ENCODE measurements at regions not wholly inside any gene's neighbourhood (a gene's known extent, or its start where the extent isn't known, plus 50 kb on each side); places are given as distances from the start of the nearest gene placed in this dataset.
A peak's percentile ranks its signal among the peaks of the same experiment; 100 is the strongest.
"Not testable (repeated sequence)": the region's sequence is repeated elsewhere in the genome, so short reads cannot be mapped to it uniquely, and the experiment has no call there.

DNA sequence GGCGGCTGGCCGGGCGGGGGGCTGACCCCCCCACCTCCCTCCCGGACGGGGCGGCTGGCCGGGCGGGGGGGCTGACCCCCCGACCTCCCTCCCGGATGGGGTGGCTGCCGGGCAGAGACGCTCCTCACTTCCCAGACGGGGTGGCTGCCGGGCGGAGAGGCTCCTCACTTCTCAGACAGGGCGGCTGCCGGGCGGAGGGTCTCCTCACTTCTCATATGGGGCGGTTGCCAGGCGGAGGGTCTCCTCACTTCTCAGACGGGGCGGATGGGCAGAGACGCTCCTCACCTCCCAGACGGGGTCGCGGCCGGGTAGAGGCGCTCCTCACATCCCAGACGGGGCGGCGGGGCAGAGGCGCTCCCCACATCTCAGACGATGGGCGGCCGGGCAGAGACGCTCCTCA is 1025.2 kb upstream of the SEMA6A start:
- H3K4me3 ChIP-seq (ENCODE audit: low read length in 2 of 2); H3K14ac ChIP-seq (ENCODE audit: low read length); H2BK120ac ChIP-seq (ENCODE audit: low read depth, low read length); H2AK5ac ChIP-seq (ENCODE audit: low read depth, low read length); H2AFZ ChIP-seq (ENCODE audit: low read length); H3K27me3 ChIP-seq (ENCODE audit: control insufficient read depth in 3 of 3, insufficient read depth in 3 of 3, low read depth in 1 of 3, low read length in 3 of 3); H3K4me1 ChIP-seq (ENCODE audit: control insufficient read depth in 2 of 2, insufficient read depth in 1 of 2, low read depth in 1 of 2, low read length in 2 of 2); H3K9ac ChIP-seq (ENCODE audit: low read depth, low read length, poor library complexity); H3K9me3 ChIP-seq (replicated peaks in 1 of 2; ENCODE audit: control insufficient read depth in 2 of 2, insufficient read depth in 1 of 2, low read depth in 1 of 2, low read length in 2 of 2); DNase-seq (ENCODE audit: low spot score); H4K8ac ChIP-seq (ENCODE audit: low read depth, low read length); H3K79me1 ChIP-seq (ENCODE audit: low read depth, low read length); H2BK15ac ChIP-seq (ENCODE audit: low read length); H3K23ac ChIP-seq (ENCODE audit: low read depth, low read length, poor library complexity); H3K18ac ChIP-seq (ENCODE audit: low read length); H4K91ac ChIP-seq (ENCODE audit: low read depth, low read length, poor library complexity); H3K4me2 ChIP-seq (ENCODE audit: insufficient read depth, low read length, poor library complexity, severe bottlenecking); H2BK5ac ChIP-seq (ENCODE audit: low read length); H3K27ac ChIP-seq (replicated peaks; ENCODE audit: low read length); H3K36me3 ChIP-seq (replicated peaks in 1 of 2; ENCODE audit: control insufficient read depth in 2 of 2, insufficient read depth in 2 of 2, low read length in 2 of 2); H2BK12ac ChIP-seq (ENCODE audit: low read length); H3K4ac ChIP-seq (ENCODE audit: low read length): not testable (repeated sequence)
- no CpG with 5 or more reads among the region's 36 CpGs for WGBS, 2 donors (ENCODE audit: extremely low coverage in 2 of 2, insufficient read length in 2 of 2, insufficient replicate concordance in 1 of 2)

DNA sequence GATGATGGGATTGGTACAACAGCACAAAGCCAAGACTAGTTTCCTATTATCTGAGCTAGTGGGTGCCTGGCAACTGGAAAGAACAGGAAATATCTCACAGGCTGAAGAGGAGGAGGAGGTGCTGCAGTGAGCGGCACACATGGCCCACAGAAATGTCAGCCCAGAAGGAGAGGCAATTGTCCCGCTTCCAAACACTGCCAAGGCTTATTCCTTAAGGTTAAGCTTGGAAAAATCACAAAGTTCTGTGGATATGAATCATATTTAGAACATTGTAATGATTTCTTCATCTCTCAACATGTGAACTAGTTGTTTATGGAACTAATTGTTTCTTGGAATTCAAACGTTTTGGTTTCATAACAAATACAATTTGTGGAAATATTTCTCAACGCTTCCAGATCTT is 1019.5 kb upstream of the SEMA6A start:
- DNase-seq (ENCODE audit: low spot score): no peak

GRCh38 chr5:117590944-117591343 is 1016.3 kb upstream of the SEMA6A start:
- Histone ChIP-seq H2BK12ac (ENCODE audit: low read length) (no peak overlapping the region), H3K18ac (ENCODE audit: low read length) (no peak overlapping the region), H3K9me3 (replicated peaks in 1 of 2; ENCODE audit: control insufficient read depth in 2 of 2, insufficient read depth in 1 of 2, low read depth in 1 of 2, low read length in 2 of 2) (no peaks in the 10 kb centered on the region), H3K27ac (replicated peaks; ENCODE audit: low read length) (no peak overlapping the region), H3K14ac (ENCODE audit: low read length) (no peak overlapping the region), H3K4me3 (ENCODE audit: low read length in 2 of 2) (no peak overlapping the region), H3K23ac (ENCODE audit: low read depth, low read length, poor library complexity) (no peak overlapping the region), H2AFZ (ENCODE audit: low read length) (no peak overlapping the region), H3K27me3 (ENCODE audit: control insufficient read depth in 3 of 3, insufficient read depth in 3 of 3, low read depth in 1 of 3, low read length in 3 of 3) (no peaks in the 10 kb centered on the region), H2AK5ac (ENCODE audit: low read depth, low read length) (no peak overlapping the region), H2BK120ac (ENCODE audit: low read depth, low read length) (no peak overlapping the region), H3K4me2 (ENCODE audit: insufficient read depth, low read length, poor library complexity, severe bottlenecking) (no peak overlapping the region), H3K4me1 (ENCODE audit: control insufficient read depth in 2 of 2, insufficient read depth in 1 of 2, low read depth in 1 of 2, low read length in 2 of 2) (peaks cover 0 to 15% of the 10 kb centered on the region in 2 donors), H4K8ac (ENCODE audit: low read depth, low read length) (no peak overlapping the region), H3K79me1 (ENCODE audit: low read depth, low read length) (no peaks in the 10 kb centered on the region), H2BK5ac (ENCODE audit: low read length) (no peak overlapping the region), H2BK15ac (ENCODE audit: low read length) (no peak overlapping the region), H4K91ac (ENCODE audit: low read depth, low read length, poor library complexity) (no peak overlapping the region), H3K9ac (ENCODE audit: low read depth, low read length, poor library complexity) (no peak overlapping the region), H3K36me3 (replicated peaks in 1 of 2; ENCODE audit: control insufficient read depth in 2 of 2, insufficient read depth in 2 of 2, low read length in 2 of 2) (no peaks in the 10 kb centered on the region), H3K4ac (ENCODE audit: low read length) (no peak overlapping the region)
- no peak for DNase-seq (ENCODE audit: low spot score)
- no CpG with 5 or more reads among the region's 1 CpG for WGBS, 2 donors (ENCODE audit: extremely low coverage in 2 of 2, insufficient read length in 2 of 2, insufficient replicate concordance in 1 of 2)

More for the DNA sequence above, 1019.5 kb upstream of the SEMA6A start:
- Histone ChIP-seq H3K14ac (ENCODE audit: low read length) (no peak overlapping the region), H2BK5ac (ENCODE audit: low read length) (no peak overlapping the region), H3K79me1 (ENCODE audit: low read depth, low read length) (no peaks in the 10 kb centered on the region), H4K8ac (ENCODE audit: low read depth, low read length) (no peak overlapping the region), H3K4me2 (ENCODE audit: insufficient read depth, low read length, poor library complexity, severe bottlenecking) (no peak overlapping the region), H3K4me3 (ENCODE audit: low read length in 2 of 2) (no peak overlapping the region), H2BK15ac (ENCODE audit: low read length) (no peak overlapping the region), H3K18ac (ENCODE audit: low read length) (no peak overlapping the region), H2AK5ac (ENCODE audit: low read depth, low read length) (no peak overlapping the region), H3K36me3 (replicated peaks in 1 of 2; ENCODE audit: control insufficient read depth in 2 of 2, insufficient read depth in 2 of 2, low read length in 2 of 2) (no peaks in the 10 kb centered on the region), H3K9ac (ENCODE audit: low read depth, low read length, poor library complexity) (no peak overlapping the region), H3K4me1 (ENCODE audit: control insufficient read depth in 2 of 2, insufficient read depth in 1 of 2, low read depth in 1 of 2, low read length in 2 of 2) (peaks cover 0 to 7% of the 10 kb centered on the region in 2 donors), H3K23ac (ENCODE audit: low read depth, low read length, poor library complexity) (no peak overlapping the region), H2AFZ (ENCODE audit: low read length) (peak overlapping the region; percentile 82), H3K4ac (ENCODE audit: low read length) (no peak overlapping the region), H3K9me3 (replicated peaks in 1 of 2; ENCODE audit: control insufficient read depth in 2 of 2, insufficient read depth in 1 of 2, low read depth in 1 of 2, low read length in 2 of 2) (no peaks in the 10 kb centered on the region), H2BK12ac (ENCODE audit: low read length) (no peak overlapping the region), H4K91ac (ENCODE audit: low read depth, low read length, poor library complexity) (no peak overlapping the region), H3K27ac (replicated peaks; ENCODE audit: low read length) (no peak overlapping the region), H3K27me3 (ENCODE audit: control insufficient read depth in 3 of 3, insufficient read depth in 3 of 3, low read depth in 1 of 3, low read length in 3 of 3) (no peaks in the 10 kb centered on the region), H2BK120ac (ENCODE audit: low read depth, low read length) (no peak overlapping the region)
- no CpG with 5 or more reads among the region's 4 CpGs for whole genome bisulfite sequencing, 2 donors (ENCODE audit: extremely low coverage in 2 of 2, insufficient read length in 2 of 2, insufficient replicate concordance in 1 of 2)

GRCh38 chr5:117588611-117589010 is 1014.0 kb upstream of the SEMA6A start:
- Histone ChIP-seq H2AK5ac (ENCODE audit: low read depth, low read length) (no peak overlapping the region), H4K8ac (ENCODE audit: low read depth, low read length) (no peak overlapping the region), H2BK5ac (ENCODE audit: low read length) (no peak overlapping the region), H4K91ac (ENCODE audit: low read depth, low read length, poor library complexity) (no peak overlapping the region), H3K79me1 (ENCODE audit: low read depth, low read length) (no peaks in the 10 kb centered on the region), H3K27ac (replicated peaks; ENCODE audit: low read length) (no peak overlapping the region), H3K4ac (ENCODE audit: low read length) (no peak overlapping the region), H3K4me1 (ENCODE audit: control insufficient read depth in 2 of 2, insufficient read depth in 1 of 2, low read depth in 1 of 2, low read length in 2 of 2) (peaks cover 0 to 8% of the 10 kb centered on the region in 2 donors), H3K18ac (ENCODE audit: low read length) (no peak overlapping the region), H2AFZ (ENCODE audit: low read length) (no peak overlapping the region), H2BK120ac (ENCODE audit: low read depth, low read length) (no peak overlapping the region), H2BK12ac (ENCODE audit: low read length) (no peak overlapping the region), H3K9ac (ENCODE audit: low read depth, low read length, poor library complexity) (no peak overlapping the region), H2BK15ac (ENCODE audit: low read length) (no peak overlapping the region), H3K23ac (ENCODE audit: low read depth, low read length, poor library complexity) (no peak overlapping the region), H3K4me3 (ENCODE audit: low read length in 2 of 2) (no peak overlapping the region), H3K27me3 (ENCODE audit: control insufficient read depth in 3 of 3, insufficient read depth in 3 of 3, low read depth in 1 of 3, low read length in 3 of 3) (no peaks in the 10 kb centered on the region), H3K4me2 (ENCODE audit: insufficient read depth, low read length, poor library complexity, severe bottlenecking) (no peak overlapping the region), H3K9me3 (replicated peaks in 1 of 2; ENCODE audit: control insufficient read depth in 2 of 2, insufficient read depth in 1 of 2, low read depth in 1 of 2, low read length in 2 of 2) (no peaks in the 10 kb centered on the region), H3K36me3 (replicated peaks in 1 of 2; ENCODE audit: control insufficient read depth in 2 of 2, insufficient read depth in 2 of 2, low read length in 2 of 2) (no peaks in the 10 kb centered on the region), H3K14ac (ENCODE audit: low read length) (no peak overlapping the region)
- no peak for DNase-seq (ENCODE audit: low spot score)
- WGBS, 2 donors (ENCODE audit: extremely low coverage in 2 of 2, insufficient read length in 2 of 2, insufficient replicate concordance in 1 of 2): no CpG with 5 or more reads among the region's 2 CpGs

Data from neuronal stem cell (in vitro differentiated cells).